ENCODE measurements at regions not wholly inside any gene's neighbourhood (a gene's known extent, or its start where the extent isn't known, plus 50 kb on each side); places are given as distances from the start of the nearest gene placed in this dataset.

DNA sequence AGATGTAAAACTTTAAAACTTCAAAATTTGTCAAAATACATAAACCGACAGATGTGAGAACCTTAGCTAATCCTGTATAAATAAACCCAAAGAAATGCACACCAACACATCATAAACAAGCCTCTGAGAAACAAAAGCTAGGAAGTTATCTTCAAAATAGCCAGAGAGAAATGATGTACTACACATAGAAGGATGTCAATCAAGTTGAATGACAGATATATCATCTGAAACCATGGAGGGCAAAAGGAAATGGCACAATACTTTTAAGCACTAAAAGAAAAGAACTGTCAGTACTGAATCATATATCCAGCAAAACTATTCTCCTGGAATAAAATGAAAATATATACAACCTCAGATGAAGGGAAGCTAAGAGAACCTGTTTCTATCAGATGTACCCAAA is 595.1 kb upstream of the PTGER4 start:
- TF ChIP-seq, protein P1, sequence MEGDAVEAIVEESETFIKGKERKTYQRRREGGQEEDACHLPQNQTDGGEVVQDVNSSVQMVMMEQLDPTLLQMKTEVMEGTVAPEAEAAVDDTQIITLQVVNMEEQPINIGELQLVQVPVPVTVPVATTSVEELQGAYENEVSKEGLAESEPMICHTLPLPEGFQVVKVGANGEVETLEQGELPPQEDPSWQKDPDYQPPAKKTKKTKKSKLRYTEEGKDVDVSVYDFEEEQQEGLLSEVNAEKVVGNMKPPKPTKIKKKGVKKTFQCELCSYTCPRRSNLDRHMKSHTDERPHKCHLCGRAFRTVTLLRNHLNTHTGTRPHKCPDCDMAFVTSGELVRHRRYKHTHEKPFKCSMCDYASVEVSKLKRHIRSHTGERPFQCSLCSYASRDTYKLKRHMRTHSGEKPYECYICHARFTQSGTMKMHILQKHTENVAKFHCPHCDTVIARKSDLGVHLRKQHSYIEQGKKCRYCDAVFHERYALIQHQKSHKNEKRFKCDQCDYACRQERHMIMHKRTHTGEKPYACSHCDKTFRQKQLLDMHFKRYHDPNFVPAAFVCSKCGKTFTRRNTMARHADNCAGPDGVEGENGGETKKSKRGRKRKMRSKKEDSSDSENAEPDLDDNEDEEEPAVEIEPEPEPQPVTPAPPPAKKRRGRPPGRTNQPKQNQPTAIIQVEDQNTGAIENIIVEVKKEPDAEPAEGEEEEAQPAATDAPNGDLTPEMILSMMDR (IDR thresholded peaks at IDR 0.05): no peak

DNA sequence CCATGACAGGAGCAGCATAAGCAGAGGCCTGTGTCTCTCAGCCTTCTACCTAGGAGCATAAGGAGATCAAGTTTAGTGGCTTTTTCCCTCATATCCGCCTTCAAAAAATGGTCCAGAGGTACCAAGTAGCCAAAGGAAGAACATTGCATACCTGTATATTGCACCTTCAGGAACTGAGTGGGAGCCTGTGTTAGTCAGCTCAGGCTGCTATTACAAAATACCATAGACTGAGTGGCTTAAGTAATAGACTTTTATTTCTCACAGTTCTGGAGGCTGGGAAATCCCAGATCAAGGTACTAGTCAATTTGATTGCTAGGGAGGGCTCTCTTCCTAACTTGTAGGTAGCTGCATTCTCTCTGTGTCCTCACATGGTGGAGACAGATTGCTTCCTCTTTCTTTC is 597.4 kb upstream of the PTGER4 start:
- TF ChIP-seq, protein P1 (IDR thresholded peaks at IDR 0.05): no peak

DNA sequence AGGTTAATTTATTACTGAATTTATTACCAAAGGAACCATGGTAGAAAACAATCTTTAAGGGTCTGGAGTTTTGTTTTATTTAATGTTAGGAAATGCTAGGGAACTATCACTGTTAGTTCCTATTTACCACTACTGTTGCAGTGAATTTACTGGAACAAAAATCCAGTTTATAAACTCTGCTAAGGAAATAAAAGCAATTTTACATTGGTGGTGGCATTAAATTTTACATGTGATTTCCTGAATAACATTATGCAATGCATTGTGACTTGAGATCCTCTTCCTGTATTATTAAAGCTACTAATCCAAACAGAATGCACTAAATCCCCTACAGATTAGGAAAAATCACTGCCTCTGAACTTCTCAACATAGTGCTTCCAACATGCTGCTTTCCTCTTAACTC is 599.5 kb upstream of the PTGER4 start:
- TF ChIP-seq, protein P1 (IDR thresholded peaks at IDR 0.05): no peak

DNA sequence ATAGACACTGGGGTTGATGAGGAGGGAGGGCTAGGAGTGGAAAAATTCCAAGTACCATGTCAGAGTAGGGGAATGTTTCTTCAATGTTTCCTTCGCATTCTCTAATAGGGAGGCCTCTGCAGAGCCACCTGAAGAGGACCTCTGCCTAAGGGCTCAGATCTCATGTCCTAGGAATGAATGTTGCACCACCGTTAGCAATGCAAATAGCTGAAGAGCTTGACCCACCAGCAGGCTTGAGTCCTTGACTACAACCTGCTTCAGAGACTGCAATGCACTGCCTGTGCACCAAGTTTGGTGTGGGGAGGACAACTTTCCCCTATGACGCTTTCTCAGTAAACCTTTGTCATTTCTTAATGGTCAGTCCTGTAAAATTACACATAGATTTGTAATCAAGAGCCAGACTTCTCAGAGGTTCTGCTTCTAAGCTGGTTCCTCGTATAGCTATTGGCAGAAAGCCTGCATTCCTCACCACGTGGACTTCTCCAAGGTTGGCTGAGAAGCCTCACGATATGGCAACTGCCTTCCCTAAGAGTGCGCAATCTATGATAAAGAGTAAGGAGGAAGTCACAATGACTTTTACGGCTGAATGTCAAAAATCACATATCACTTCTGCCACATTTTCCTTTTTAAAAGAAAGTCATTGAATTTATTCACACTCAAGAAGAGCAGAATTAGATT is 600.7 kb upstream of the PTGER4 start:
- TF ChIP-seq, protein P1 (IDR thresholded peaks at IDR 0.05): no peak

DNA sequence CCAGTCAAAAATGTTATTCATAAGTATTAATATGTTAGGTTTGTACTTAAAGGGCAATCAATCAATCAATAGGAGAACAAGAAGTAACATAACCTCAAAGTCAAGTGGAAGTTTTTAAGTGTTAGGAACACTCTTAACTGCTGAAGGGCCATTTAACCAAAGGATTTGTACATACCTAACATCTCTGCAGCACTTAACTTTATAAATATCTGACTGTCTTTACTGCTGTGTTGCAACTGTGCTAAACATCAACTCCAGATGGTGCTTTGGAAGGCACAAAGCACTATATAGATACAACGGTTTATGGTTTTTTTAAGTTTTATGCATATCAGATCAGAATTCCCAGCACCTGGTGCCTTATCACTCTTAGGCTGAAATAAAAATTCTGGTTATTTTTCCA is 604.9 kb upstream of the PTGER4 start:
- TF ChIP-seq, protein P1 (IDR thresholded peaks at IDR 0.05): no peak

DNA sequence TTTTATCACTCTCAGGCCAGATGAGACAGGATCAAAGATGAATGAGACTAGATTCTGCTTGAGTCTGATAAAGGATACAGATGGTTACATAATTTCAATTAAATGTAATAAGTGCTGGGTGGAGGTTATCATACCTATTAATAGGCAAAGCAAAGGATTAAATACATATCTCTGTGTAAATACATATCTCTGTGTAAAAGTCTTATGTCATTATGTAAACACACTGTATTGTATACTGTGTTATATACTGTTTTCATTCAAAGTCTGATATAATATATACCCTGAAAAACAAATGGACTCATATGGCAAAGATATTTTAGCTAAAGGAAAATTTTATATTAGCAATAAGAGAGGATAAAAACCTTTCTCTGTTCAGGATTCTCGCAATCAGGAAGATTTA is 605.8 kb upstream of the PTGER4 start:
- TF ChIP-seq, protein P1 (IDR thresholded peaks at IDR 0.05): no peak

DNA sequence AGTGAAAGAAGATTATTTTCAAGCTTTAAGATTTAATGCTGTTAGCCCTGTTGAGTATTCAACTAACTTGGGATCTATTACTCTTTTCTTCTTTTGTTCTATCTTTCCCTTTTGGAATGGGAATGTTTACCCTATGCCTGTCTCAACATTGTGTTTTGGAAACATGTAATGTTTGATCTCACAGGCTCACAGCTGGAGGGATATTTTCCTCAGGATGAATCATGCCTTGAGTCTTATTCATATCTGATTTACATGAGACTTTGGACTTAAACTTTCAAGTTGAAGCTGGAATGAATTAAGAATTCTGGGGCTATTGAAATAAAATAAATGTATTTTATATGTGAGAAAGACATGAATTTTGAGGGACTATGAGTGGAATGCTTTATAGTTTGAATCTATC is 607.8 kb upstream of the PTGER4 start:
- TF ChIP-seq, protein P1 (IDR thresholded peaks at IDR 0.05): no peak

DNA sequence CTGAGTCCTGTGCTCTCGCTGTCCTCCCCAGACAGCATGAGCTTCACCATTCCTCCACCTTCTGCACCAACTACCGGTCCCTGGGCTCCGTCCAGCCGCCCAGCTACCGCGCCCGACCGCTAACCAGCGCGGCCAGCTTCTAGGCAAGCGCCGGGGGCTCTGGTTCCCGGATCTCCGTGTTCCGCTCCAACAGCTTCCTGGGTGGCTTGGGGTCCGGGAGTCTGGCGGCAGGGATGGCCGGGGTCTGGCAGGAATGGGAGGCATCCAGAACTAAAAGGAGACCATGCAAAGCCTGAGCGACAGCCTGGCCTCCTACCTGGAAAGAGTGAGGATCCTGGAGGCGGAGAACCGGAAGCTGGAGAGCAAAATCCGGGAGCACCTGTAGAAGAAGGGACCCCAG is 613.1 kb upstream of the PTGER4 start:
- TF ChIP-seq, protein P1 (IDR thresholded peaks at IDR 0.05): no peak
